ENCODE measurements at regions not wholly inside any gene's neighbourhood (a gene's known extent, or its start where the extent isn't known, plus 50 kb on each side); places are given as distances from the start of the nearest gene placed in this dataset.

DNA sequence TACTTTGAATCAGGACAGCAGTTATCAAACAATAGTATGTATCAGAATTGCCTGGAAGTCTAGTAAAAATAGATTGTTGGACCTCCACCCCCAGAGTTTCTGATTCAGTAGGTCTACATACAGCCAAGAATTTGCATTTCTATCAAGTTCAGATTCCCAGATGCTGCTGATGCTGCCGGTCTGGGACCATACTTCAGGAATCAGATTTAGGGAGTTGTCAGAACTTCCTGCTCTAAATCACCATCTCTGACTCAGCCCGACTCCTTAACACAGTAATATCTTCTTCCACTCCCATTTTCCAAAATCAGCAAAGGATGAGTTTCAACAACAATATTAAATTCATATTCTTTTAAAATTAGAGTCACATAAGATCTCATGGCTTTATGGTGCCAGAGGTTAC, 227.2 kb upstream of the TMEM161B start:
- TF ChIP-seq, protein P1, sequence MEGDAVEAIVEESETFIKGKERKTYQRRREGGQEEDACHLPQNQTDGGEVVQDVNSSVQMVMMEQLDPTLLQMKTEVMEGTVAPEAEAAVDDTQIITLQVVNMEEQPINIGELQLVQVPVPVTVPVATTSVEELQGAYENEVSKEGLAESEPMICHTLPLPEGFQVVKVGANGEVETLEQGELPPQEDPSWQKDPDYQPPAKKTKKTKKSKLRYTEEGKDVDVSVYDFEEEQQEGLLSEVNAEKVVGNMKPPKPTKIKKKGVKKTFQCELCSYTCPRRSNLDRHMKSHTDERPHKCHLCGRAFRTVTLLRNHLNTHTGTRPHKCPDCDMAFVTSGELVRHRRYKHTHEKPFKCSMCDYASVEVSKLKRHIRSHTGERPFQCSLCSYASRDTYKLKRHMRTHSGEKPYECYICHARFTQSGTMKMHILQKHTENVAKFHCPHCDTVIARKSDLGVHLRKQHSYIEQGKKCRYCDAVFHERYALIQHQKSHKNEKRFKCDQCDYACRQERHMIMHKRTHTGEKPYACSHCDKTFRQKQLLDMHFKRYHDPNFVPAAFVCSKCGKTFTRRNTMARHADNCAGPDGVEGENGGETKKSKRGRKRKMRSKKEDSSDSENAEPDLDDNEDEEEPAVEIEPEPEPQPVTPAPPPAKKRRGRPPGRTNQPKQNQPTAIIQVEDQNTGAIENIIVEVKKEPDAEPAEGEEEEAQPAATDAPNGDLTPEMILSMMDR (IDR thresholded peaks at IDR 0.05): no peak
- TF ChIP-seq POLR2A (IDR thresholded peaks at IDR 0.05): no peak
